Renal cortical epithelial cell (primary cell): ENCODE measurements at regions not wholly inside any gene's neighbourhood (a gene's known extent, or its start where the extent isn't known, plus 50 kb on each side); places are given as distances from the start of the nearest gene placed in this dataset.

ENCODE experiments used
- DNase-seq: peaks from one replicate; pipeline ENCODE4 v3.0.0-alpha.2; 2011; ENCODE audit warnings: low read depth

DNA sequence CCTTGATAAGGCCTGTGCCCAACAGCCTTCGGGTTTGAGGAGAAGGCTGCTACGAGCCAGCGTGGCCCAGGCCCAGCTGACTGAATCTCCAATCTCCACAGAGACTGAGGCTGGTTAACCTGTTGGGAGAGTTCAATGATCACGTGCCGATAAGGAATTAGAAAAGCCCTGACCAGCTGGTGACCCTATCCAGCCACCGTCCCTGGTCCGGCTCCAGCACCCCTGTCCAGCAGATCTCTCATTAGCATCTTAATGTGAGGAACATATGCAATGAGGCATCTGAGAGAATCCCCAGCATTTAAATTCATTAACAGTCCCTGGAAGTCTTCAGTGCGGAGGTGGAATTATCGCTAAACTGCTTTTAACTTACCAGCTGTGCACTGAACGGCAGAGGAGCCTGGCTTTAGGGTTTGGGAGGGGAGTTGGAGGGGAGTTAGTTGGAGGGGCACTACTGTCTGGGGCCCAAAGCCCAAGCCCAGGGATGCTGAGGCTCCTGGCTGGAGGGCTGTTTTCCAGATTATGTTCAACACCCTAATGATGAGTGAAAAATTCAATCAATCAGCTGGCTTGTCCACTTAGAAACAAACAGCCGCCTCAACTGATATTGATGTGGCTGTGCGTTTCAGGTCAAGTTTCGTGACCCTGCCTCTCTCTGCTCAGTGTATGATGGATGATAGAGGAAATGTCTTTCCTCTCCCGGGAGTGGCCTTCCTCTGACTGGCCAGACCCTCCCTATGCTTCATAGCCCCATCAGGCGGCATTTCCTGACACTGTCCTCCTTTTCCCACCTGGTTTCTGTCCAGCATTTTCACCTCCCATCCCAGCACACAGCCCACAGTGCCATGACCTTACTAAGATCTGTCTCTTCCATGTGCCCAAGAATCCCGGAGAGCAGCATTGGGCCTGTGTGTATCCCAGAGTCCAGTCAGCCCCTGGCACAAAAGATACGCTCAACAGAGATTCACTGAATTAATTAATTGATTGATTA is 184.5 kb downstream of the CCT6B start:
- DNase-seq, result no peak

DNA sequence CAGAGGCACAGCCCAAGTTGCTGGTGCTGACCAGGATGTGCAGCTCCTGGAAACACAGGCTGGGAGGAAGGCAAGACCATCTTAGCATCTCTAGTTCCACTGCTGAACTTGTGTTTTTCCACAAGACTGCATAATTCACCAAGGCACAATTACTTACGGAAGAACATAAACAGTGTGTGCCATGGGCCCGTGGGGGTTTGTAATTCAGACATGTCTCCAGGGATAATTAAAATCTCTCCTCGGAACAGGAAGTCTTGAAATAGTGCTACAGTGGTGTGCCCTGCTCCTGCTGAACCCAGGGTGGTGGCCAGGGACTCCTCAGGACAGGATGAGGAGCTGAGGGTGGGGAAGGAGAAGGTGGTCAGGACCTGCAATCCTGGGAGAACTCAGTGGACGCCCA is 188.2 kb downstream of the CCT6B start:
- no peak for DNase-seq

DNA sequence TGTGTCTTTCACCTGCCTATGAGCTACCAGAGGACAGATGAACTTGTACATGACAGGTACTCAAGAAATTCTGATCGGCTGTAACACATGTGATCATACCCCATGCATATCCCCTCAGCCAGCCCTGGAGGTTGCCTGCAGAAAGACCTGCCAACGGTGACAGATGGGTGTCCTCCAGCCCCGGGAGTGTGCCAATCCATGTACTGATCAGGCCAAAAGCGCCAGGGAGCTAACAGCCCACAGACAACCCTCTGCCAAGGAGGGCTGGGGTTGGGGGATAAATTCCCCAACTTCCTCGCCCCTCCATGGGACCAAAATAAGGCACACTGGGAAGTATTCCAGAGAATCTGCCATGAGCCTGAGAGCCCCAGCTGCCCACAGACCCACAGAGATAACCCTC is 189.4 kb downstream of the CCT6B start:
- no peak for DNase-seq

DNA sequence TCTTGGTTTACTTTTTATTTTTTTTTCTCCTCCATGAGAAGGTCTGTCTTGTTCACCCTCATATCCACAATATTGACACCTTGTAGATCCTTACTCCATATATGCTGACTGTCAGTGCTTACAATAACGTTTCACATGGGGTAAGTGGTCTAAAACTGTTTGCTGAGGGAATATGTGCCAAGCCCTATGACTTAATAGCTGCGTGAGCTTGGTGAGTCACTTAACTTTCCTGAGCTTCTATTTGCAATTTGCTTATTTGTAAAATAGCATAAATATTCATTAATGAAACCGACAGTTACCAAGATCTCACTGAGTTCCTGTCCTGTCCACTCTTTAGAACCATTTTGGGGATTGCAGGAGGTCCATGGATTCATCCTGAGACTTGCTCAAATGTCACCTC is 190.7 kb downstream of the CCT6B start:
- DNase-seq, result no peak

GRCh38 chr17:34769899-34770298 is 190.5 kb downstream of the TMEM132E start:
- no peak for DNase-seq

DNA sequence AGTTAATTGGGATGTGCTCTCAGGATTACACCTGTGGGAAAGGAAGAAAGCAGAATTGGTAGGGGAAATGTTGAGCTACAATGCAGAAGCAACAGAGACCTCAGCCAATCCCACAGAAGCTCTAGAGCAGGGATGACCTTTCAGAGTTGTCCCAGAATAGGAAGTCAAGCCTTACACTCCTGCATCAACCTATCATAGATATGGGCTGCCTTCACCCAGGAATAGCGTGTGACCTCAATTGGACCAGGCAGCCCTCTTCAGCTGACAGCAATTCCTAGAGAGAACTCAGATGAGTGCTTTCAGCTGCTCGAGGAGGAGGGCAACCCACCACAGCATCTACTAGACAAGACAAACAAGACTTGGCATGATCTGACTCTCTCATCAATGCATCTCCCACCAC is 189.7 kb downstream of the TMEM132E start:
- no peak for DNase-seq

DNA sequence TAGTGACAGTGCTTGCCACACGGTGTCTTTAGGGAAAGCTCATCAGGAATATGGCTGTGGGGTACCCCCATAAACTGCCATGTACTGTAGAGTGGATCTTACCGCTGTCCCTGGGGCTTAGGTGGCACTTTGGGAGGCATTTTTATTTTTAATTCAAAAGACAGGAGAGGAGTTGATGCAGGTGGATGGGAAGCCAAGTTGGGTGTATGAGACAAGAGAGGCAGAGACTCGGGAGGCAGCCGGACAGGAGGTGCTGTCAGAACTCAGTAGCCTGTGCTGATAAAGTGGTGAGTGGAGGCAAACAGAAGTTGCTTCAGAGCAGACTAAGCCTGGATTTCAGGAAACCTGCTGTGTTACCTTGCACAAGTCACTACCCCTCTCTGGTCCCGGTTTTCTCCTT is 185.9 kb downstream of the TMEM132E start:
- DNase-seq, result no peak

DNA sequence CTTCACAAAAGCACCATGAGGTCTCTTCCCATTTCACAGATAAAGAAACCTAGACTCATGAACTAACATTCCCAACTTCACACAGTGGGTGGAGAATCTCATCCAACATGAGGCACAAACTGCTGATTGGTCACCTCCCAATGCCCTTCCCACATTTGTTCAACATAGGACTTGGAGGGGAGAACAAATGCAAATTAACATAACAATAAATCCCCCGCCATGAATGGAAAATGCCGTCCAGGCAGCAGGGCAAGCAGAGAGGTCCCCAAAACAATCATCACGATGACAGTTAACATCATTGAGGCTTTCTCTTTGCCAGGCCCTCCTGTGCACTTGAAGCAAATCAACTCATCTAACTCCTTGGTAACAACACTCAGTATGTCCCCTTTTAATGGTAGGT is 185.3 kb downstream of the TMEM132E start:
- no peak for DNase-seq

- peak; percentile 6 for DNase-seq
Observed at GRCh38 chr17:34763728-34764665, 184.6 kb downstream of the TMEM132E start.

DNA sequence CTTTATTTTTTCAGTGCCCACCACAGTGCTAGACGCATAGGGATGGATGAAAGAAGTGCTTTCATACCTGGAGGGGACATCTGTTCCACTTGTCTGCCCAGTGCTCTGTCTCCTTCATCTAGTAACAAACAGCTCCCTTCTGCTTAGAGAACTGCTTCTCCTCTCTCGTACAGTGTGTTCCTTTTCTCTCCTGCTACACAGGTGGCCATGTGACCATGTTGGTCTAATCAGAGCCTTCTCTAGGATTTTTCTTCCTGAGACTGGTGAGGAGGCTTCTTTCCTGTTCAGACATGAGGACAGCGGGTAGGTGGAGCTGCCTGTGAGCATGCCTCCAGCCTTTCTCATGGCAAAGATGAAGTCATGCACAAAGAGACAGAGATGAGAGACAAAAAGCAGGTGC is 182.7 kb downstream of the TMEM132E start:
- DNase-seq, result no peak

- DNase-seq, result no peak
Observed at GRCh38 chr17:34761646-34762045, 182.3 kb downstream of the TMEM132E start.

- no peak for DNase-seq
Observed at GRCh38 chr17:34760931-34761495, 181.6 kb downstream of the TMEM132E start.

- no peak for DNase-seq
Observed at GRCh38 chr17:34758718-34759117, 179.3 kb downstream of the TMEM132E start.

DNA sequence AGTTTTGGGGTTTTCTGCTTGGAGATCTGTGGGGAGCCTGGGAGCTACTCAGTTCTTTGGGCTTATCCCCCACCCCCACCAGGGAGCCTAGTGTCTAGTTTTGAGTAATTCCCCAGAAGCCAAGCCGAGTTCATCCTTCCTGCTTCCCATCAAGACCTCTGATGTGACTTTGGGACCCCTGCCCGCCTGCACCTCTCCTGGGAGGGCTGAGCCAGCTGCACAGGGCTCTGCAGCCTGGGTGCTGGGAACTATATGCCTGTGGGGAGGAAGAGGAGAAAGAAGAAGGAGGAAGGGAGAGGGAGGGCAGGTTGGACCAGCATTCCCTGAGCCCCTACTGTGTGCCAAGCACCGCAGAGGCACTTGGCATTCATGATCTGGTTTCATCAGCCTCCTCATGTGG is 178.9 kb downstream of the TMEM132E start:
- DNase-seq, result no peak

- no peak for DNase-seq
Observed at GRCh38 chr17:34757611-34758010, 178.2 kb downstream of the TMEM132E start.

DNA sequence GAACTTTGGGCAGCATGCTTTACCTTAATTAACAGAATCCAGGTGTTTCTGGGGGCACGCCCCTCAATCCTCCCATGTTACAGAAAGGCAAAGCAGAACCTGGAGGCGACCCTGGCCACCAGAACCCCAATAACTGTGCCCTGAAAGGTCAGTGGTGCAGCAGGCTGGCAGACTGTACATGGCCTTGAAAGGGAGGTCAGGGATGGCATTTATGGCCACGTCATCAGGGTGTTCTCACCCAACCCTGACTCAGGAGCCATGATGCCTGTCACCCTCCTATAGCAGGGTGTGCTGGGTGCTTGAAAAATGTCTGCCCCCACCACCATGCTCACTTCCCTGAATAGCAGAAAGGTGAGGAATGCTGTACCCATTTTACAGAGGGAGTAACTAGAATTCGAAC is 177.7 kb downstream of the TMEM132E start:
- DNase-seq, result no peak

DNA sequence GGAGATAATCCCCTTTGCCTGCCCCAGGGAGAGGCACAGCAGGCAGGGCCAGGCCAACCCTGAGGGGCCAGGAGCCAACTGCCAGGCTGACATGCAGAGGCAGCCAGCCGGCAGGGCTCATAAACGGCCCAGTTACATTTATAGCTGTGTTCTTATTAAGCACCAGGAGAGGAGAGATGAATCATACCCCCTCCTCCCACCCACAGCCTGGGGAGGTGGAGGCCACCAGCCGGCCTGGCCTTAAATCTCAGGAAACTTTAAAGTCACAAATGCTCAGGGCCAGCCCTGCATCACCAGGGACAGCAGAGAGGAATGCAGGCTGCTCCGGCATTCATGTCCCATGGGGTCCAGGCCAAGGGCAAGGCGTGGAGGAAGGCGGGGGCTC is 177.2 kb downstream of the TMEM132E start:
- DNase-seq, result peak; percentile 16

DNA sequence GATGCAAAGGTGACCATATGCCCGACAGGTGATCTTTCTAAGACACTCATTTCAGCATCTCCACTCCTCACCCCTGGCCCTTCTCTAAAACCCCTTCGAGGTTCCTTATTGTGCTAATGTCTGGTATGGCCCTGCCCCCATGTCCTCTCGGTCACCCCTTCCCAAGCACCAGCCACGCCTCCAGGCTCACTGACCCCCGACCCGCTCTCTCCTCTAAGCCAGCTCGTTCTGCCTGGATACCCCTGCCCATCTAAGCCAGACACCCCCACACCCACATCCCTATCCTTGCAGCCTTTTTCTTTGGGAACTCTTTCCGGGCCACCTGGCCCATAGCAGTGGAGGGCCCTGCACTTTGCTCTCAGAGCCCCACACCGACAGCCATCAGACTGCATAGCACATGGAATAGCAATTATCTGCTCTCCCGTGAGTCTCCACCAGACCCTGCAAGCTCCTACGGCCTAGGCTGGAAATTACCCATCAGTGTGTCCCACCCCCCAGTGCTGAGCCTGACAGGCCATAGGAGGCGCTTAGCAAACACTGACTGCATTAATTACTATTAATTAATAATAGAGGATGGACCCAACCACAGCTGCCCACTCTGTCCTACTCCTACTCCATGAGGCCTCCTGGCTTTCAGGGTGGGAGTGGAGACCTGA is 176.7 kb downstream of the TMEM132E start:
- DNase-seq, result no peak

- no peak for DNase-seq
Observed at GRCh38 chr17:34755371-34755770, 176.0 kb downstream of the TMEM132E start.

- no peak for DNase-seq
Observed at GRCh38 chr17:34750004-34750403, 170.6 kb downstream of the TMEM132E start.

DNA sequence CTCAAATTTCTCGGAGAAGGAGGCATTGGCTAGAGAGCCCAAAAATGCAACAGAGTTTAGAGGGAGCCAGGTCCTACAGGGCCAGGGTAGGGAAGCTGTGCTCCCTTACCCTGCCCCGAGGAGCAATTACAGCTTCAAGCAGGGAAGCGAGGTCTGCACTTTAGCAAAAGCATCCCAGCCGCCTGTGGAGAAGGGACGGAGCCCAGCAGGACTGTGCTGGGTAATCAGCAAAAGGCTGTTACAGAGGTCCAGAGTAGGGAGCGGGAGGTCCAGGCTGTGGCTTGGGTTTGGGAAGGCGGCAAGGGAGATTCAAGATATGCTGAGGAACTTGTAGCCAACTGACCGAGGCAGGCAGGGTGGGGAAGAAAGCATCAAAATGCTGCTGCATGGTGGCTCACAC is 162.6 kb downstream of the TMEM132E start:
- DNase-seq, result no peak
